ENCODE measurements at regions not wholly inside any gene's neighbourhood (a gene's known extent, or its start where the extent isn't known, plus 50 kb on each side); places are given as distances from the start of the nearest gene placed in this dataset.

- intact Hi-C loops (cut with DNase I; ENCODE audit: low total_unique reads) = no loop called here
- TF ChIP-seq CTCF (IDR thresholded peaks at IDR 0.05) = no peak
- no peak for TF ChIP-seq POLR2AphosphoS5 (IDR thresholded peaks at IDR 0.05)
- TF ChIP-seq POLR2A (IDR thresholded peaks at IDR 0.05) = no peak
- no peaks in the 10 kb centered on the region for H3K27me3 ChIP-seq
These were observed 549.8 kb upstream of the AGTR1 start for GRCh38 chr3:148147903-148148302.

DNA sequence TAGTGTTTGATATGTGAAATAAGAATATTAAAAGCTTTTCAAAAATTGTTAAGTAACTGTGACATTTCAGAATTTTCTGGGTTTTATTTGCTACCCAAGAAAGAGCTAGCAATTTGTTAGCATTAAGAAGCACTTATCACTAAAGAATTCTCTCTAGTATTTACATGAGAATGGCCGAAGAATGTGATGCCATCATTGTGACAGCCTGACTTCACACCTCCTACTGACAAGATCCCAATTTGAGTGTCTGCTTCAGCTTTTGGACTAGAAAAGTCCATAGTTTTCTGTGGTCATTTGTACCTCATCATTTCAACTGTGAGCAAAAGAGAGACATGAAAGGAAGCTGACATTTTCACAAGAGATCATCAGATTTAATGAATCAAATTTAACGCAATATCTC lies 548.1 kb upstream of the AGTR1 start:
- Histone ChIP-seq H3K4me3 (no peak overlapping the region), H3K9me3 (no peaks in the 10 kb centered on the region), H3K27ac (no peak overlapping the region), H3K36me3 (no peaks in the 10 kb centered on the region), H3K4me1 (no peaks in the 10 kb centered on the region), H3K27me3 (no peaks in the 10 kb centered on the region)
- DNase-seq (ENCODE audit: low spot score in 2 of 2) = no peak
- intact Hi-C loops (cut with DNase I; ENCODE audit: low total_unique reads) = no loop called here
- no peak for TF ChIP-seq POLR2A (IDR thresholded peaks at IDR 0.05)
- TF ChIP-seq POLR2AphosphoS5 (IDR thresholded peaks at IDR 0.05) = no peak
- TF ChIP-seq CTCF (IDR thresholded peaks at IDR 0.05) = no peak

More at GRCh38 chr3:148147903-148148302, 549.8 kb upstream of the AGTR1 start:
- Histone ChIP-seq H3K27ac (no peak overlapping the region), H3K9me3 (no peaks in the 10 kb centered on the region), H3K4me3 (no peak overlapping the region), H3K4me1 (no peaks in the 10 kb centered on the region), H3K36me3 (no peaks in the 10 kb centered on the region)
- no peak for DNase-seq (ENCODE audit: low spot score in 2 of 2)

GRCh38 chr3:148150141-148150540 lies 547.6 kb upstream of the AGTR1 start:
- Histone ChIP-seq H3K4me3 (no peak overlapping the region), H3K4me1 (no peaks in the 10 kb centered on the region), H3K27me3 (no peaks in the 10 kb centered on the region), H3K36me3 (no peaks in the 10 kb centered on the region), H3K27ac (no peak overlapping the region), H3K9me3 (no peaks in the 10 kb centered on the region)
- no peak for DNase-seq (ENCODE audit: low spot score in 2 of 2)
- TF ChIP-seq CTCF (IDR thresholded peaks at IDR 0.05) (no peak), POLR2AphosphoS5 (IDR thresholded peaks at IDR 0.05) (no peak), POLR2A (IDR thresholded peaks at IDR 0.05) (no peak)
- intact Hi-C loops (cut with DNase I; ENCODE audit: low total_unique reads) = no loop called here

DNA sequence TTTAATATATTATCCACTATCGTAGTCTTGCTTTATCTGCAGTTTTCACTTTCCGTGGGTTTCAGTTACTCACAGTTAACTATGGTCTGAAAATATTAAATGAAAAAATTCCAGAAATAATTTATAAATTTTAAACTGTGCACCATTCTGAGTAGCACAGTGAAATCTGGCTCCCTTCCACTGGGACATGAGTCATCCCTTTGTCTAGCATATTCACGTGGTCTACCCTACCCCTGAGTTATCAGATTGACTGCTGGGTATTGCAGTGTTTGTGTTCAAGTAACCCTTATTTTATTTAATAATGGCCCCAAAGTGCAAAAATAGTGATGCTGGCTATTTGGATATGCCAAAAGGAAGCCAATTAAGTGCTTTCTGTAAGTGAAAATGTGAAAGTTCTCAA lies 539.5 kb upstream of the AGTR1 start:
- TF ChIP-seq POLR2A (IDR thresholded peaks at IDR 0.05) (no peak), POLR2AphosphoS5 (IDR thresholded peaks at IDR 0.05) (no peak), CTCF (IDR thresholded peaks at IDR 0.05) (no peak)
- H3K27me3 ChIP-seq = no peaks in the 10 kb centered on the region
- no peaks in the 10 kb centered on the region for H3K36me3 ChIP-seq
- intact Hi-C loops (cut with DNase I; ENCODE audit: low total_unique reads) = no loop called here
- no peak overlapping the region for H3K27ac ChIP-seq
- H3K4me3 ChIP-seq = no peak overlapping the region
- H3K9me3 ChIP-seq = no peaks in the 10 kb centered on the region
- no peaks in the 10 kb centered on the region for H3K4me1 ChIP-seq
- DNase-seq (ENCODE audit: low spot score in 2 of 2) = no peak

DNA sequence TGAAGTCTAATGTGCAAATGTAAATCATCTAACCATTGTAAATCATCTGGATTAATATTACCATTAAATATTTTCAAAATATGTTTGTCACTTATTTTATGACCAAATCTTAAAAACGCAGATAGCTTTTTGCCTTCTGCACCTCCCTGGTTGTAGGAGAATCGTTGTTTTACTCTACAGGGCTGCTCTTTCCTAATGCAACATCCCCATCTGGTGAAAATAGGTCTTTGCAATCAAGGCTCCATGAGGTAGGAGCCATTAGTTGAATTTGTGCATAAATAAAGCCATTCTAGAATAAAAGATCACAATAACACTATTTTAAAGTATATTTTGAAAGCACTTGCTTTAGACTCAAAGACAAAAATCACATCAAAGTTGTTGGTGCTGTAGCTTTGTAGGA lies 535.6 kb upstream of the AGTR1 start:
- H3K4me3 ChIP-seq = no peak overlapping the region
- H3K9me3 ChIP-seq = no peaks in the 10 kb centered on the region
- H3K36me3 ChIP-seq = no peaks in the 10 kb centered on the region
- no peak for DNase-seq (ENCODE audit: low spot score in 2 of 2)
- TF ChIP-seq CTCF (IDR thresholded peaks at IDR 0.05) (no peak), POLR2AphosphoS5 (IDR thresholded peaks at IDR 0.05) (no peak), POLR2A (IDR thresholded peaks at IDR 0.05) (no peak)
- H3K4me1 ChIP-seq = no peaks in the 10 kb centered on the region
- H3K27ac ChIP-seq = no peak overlapping the region
- intact Hi-C loops (cut with DNase I; ENCODE audit: low total_unique reads) = no loop called here
- H3K27me3 ChIP-seq = no peaks in the 10 kb centered on the region

Measured in breast epithelium (tissue), 4 donors.